ENCODE measurements at regions not wholly inside any gene's neighbourhood (a gene's known extent, or its start where the extent isn't known, plus 50 kb on each side); places are given as distances from the start of the nearest gene placed in this dataset.
A peak's percentile ranks its signal among the peaks of the same experiment; 100 is the strongest.
"Not testable (repeated sequence)": the region's sequence is repeated elsewhere in the genome, so short reads cannot be mapped to it uniquely, and the experiment has no call there.

- Mint-ChIP-seq H3K36me3 (ENCODE audit: low read depth) (no peaks in the 10 kb centered on the region), H3K9me3 (no peaks in the 10 kb centered on the region), H3K4me3 (no peak overlapping the region), H3K4me1 (peaks cover 26% of the 10 kb centered on the region), H3K27ac (no peak overlapping the region), H3K27me3 (ENCODE audit: low read depth) (peaks cover 13% of the 10 kb centered on the region)
- TF ChIP-seq CTCF (IDR thresholded peaks at IDR 0.05; ENCODE audit: unreplicated experiment in 3 of 3): no peak
These were observed 143.1 kb downstream of the ARRDC4 start for GRCh38 chr15:98103570-98103969.

GRCh38 chr15:98104386-98105151, 144.1 kb downstream of the ARRDC4 start:
- H3K9me3 Mint-ChIP-seq; H3K4me3 Mint-ChIP-seq; H3K27ac Mint-ChIP-seq; H3K36me3 Mint-ChIP-seq (ENCODE audit: low read depth): not testable (repeated sequence)
- Mint-ChIP-seq H3K27me3 (ENCODE audit: low read depth) (peaks cover 17% of the 10 kb centered on the region), H3K4me1 (peaks cover 30% of the 10 kb centered on the region)

- H3K4me1 Mint-ChIP-seq: peaks cover 27% of the 10 kb centered on the region
- H3K36me3 Mint-ChIP-seq (ENCODE audit: low read depth): not testable (repeated sequence)
- peak overlapping the region in 2 of 3 experiments; percentile 59 to 82 for H3K27ac Mint-ChIP-seq
These were observed 146.2 kb downstream of the ARRDC4 start for GRCh38 chr15:98106615-98107194.

GRCh38 chr15:98111806-98112205, 151.3 kb downstream of the ARRDC4 start:
- Mint-ChIP-seq H3K9me3 (peaks cover 6% of the 10 kb centered on the region), H3K27me3 (ENCODE audit: low read depth) (peaks cover 12% of the 10 kb centered on the region), H3K27ac (no peak overlapping the region), H3K4me3 (no peak overlapping the region), H3K36me3 (ENCODE audit: low read depth) (no peaks in the 10 kb centered on the region), H3K4me1 (peaks cover 38% of the 10 kb centered on the region)
- TF ChIP-seq CTCF (IDR thresholded peaks at IDR 0.05; ENCODE audit: unreplicated experiment in 3 of 3): no peak

More at GRCh38 chr15:98106615-98107194, 146.2 kb downstream of the ARRDC4 start:
- not testable (repeated sequence) for H3K9me3 Mint-ChIP-seq, H3K4me3 Mint-ChIP-seq
- peaks cover 17% of the 10 kb centered on the region for H3K27me3 Mint-ChIP-seq (ENCODE audit: low read depth)

- Mint-ChIP-seq H3K36me3 (ENCODE audit: low read depth) (no peaks in the 10 kb centered on the region), H3K9me3 (peaks cover 6% of the 10 kb centered on the region), H3K4me1 (peaks cover 26% of the 10 kb centered on the region), H3K4me3 (no peak overlapping the region), H3K27me3 (ENCODE audit: low read depth) (peaks cover 6% of the 10 kb centered on the region), H3K27ac (peak overlapping the region; percentile 27 to 88 (median 76))
- no peak for TF ChIP-seq CTCF (IDR thresholded peaks at IDR 0.05; ENCODE audit: unreplicated experiment in 3 of 3)
These were observed 152.8 kb downstream of the ARRDC4 start for GRCh38 chr15:98113327-98113726.

- peaks cover 15% of the 10 kb centered on the region for H3K27me3 Mint-ChIP-seq (ENCODE audit: low read depth)
- no peak for TF ChIP-seq CTCF (IDR thresholded peaks at IDR 0.05; ENCODE audit: unreplicated experiment in 3 of 3)
These were observed 160.1 kb downstream of the ARRDC4 start for GRCh38 chr15:98120561-98120960.

GRCh38 chr15:98121536-98121935, 161.0 kb downstream of the ARRDC4 start:
- Mint-ChIP-seq H3K9me3 (no peaks in the 10 kb centered on the region), H3K4me3 (peak overlapping the region in 2 of 3 experiments; percentile 60 to 83), H3K27ac (peak overlapping the region; percentile 18 to 84 (median 50)), H3K27me3 (ENCODE audit: low read depth) (peaks cover 15% of the 10 kb centered on the region), H3K36me3 (ENCODE audit: low read depth) (no peaks in the 10 kb centered on the region), H3K4me1 (peaks cover 49% of the 10 kb centered on the region)
- no peak for TF ChIP-seq CTCF (IDR thresholded peaks at IDR 0.05; ENCODE audit: unreplicated experiment in 3 of 3)

More at GRCh38 chr15:98120561-98120960, 160.1 kb downstream of the ARRDC4 start:
- peak overlapping the region in 2 of 3 experiments; percentile 60 to 83 for H3K4me3 Mint-ChIP-seq
- peaks cover 44% of the 10 kb centered on the region for H3K4me1 Mint-ChIP-seq
- H3K9me3 Mint-ChIP-seq: no peaks in the 10 kb centered on the region
- H3K27ac Mint-ChIP-seq: peak overlapping the region in 2 of 3 experiments; percentile 16 to 84
- no peaks in the 10 kb centered on the region for H3K36me3 Mint-ChIP-seq (ENCODE audit: low read depth)

Data from nephron (organoid).